Chondrocyte (in vitro differentiated cells): ENCODE measurements at regions not wholly inside any gene's neighbourhood (a gene's known extent, or its start where the extent isn't known, plus 50 kb on each side); places are given as distances from the start of the nearest gene placed in this dataset.
"Not testable (repeated sequence)": the region's sequence is repeated elsewhere in the genome, so short reads cannot be mapped to it uniquely, and the experiment has no call there.

Source experiments
- DNase-seq: peaks from one replicate; pipeline ENCODE4 v3.0.0; 2021; ENCODE audit warnings: mixed read lengths, low spot score
- H3K27ac Mint-ChIP-seq: one replicate; pipeline ENCODE4 v1.8.0; 2021; ENCODE audit warnings: mild to moderate bottlenecking, moderate library complexity, mixed read lengths; ENCODE audit not compliant: unreplicated experiment
- H3K27me3 Mint-ChIP-seq: 2 replicates; pipeline ENCODE4 v1.8.0; 2021; ENCODE audit warnings: low read depth, mixed read lengths
- H3K36me3 Mint-ChIP-seq: 2 replicates; pipeline ENCODE4 v1.8.0; 2021; ENCODE audit warnings: low read depth, mixed read lengths
- H3K4me1 Mint-ChIP-seq: 2 replicates; pipeline ENCODE4 v1.8.0; 2021; ENCODE audit warnings: low read depth, mild to moderate bottlenecking, mixed read lengths
- H3K4me3 Mint-ChIP-seq: one replicate; pipeline ENCODE4 v1.8.0; 2021; ENCODE audit warnings: mild to moderate bottlenecking, moderate library complexity, mixed read lengths; ENCODE audit not compliant: unreplicated experiment
- H3K9me3 Mint-ChIP-seq: 2 replicates; pipeline ENCODE4 v1.8.0; 2021; ENCODE audit warnings: low read depth, mixed read lengths
- CTCF ChIP-seq: fragments of 200-600 bp; sonication (generic); IDR thresholded peaks from 2 replicates; pipeline ENCODE4 v1.5.0; 2021; ENCODE audit warnings: antibody characterized with exemption, mild to moderate bottlenecking, moderate library complexity

GRCh38 chr21:28282833-28283232 lies 709.8 kb downstream of the LTN1 start:
- Mint-ChIP-seq H3K27ac (no peak overlapping the region), H3K9me3 (peaks cover 21% of the 10 kb centered on the region), H3K4me1 (peaks cover 10% of the 10 kb centered on the region), H3K36me3 (no peaks in the 10 kb centered on the region), H3K4me3 (no peak overlapping the region), H3K27me3 (no peaks in the 10 kb centered on the region)
- TF ChIP-seq CTCF = no peak
- DNase-seq = no peak

GRCh38 chr21:28281357-28281756 lies 711.3 kb downstream of the LTN1 start:
- not testable (repeated sequence) for H3K27ac Mint-ChIP-seq, H3K4me1 Mint-ChIP-seq, H3K36me3 Mint-ChIP-seq, DNase-seq, H3K27me3 Mint-ChIP-seq, H3K4me3 Mint-ChIP-seq
- peaks cover 23% of the 10 kb centered on the region for H3K9me3 Mint-ChIP-seq

- no peak for TF ChIP-seq CTCF
- DNase-seq = no peak
- Mint-ChIP-seq H3K36me3 (peaks cover 2% of the 10 kb centered on the region), H3K27ac (no peak overlapping the region), H3K27me3 (no peaks in the 10 kb centered on the region), H3K9me3 (peaks cover 16% of the 10 kb centered on the region), H3K4me3 (no peak overlapping the region), H3K4me1 (peaks cover 10% of the 10 kb centered on the region)
Measured at GRCh38 chr21:28280611-28281010, 712.1 kb downstream of the LTN1 start.

- peaks cover 2% of the 10 kb centered on the region for H3K36me3 Mint-ChIP-seq
- no peak overlapping the region for H3K27ac Mint-ChIP-seq
- TF ChIP-seq CTCF = no peak
- H3K4me1 Mint-ChIP-seq = peaks cover 2% of the 10 kb centered on the region
- no peak overlapping the region for H3K4me3 Mint-ChIP-seq
- H3K27me3 Mint-ChIP-seq = no peaks in the 10 kb centered on the region
- H3K9me3 Mint-ChIP-seq = peaks cover 6% of the 10 kb centered on the region
- no peak for DNase-seq
Measured at GRCh38 chr21:28277324-28277723, 715.4 kb downstream of the LTN1 start.

GRCh38 chr21:28272272-28272992 lies 720.2 kb downstream of the LTN1 start:
- no peak for DNase-seq
- H3K27ac Mint-ChIP-seq = no peak overlapping the region
- peaks cover 6% of the 10 kb centered on the region for H3K4me1 Mint-ChIP-seq
- H3K9me3 Mint-ChIP-seq = peaks cover 3% of the 10 kb centered on the region
- H3K36me3 Mint-ChIP-seq = peaks cover 2% of the 10 kb centered on the region
- no peak for TF ChIP-seq CTCF
- no peaks in the 10 kb centered on the region for H3K27me3 Mint-ChIP-seq
- H3K4me3 Mint-ChIP-seq = no peak overlapping the region

GRCh38 chr21:28269173-28269572 lies 723.5 kb downstream of the LTN1 start:
- Mint-ChIP-seq H3K4me1 (peaks cover 6% of the 10 kb centered on the region), H3K27ac (no peak overlapping the region)

More at GRCh38 chr21:28269173-28269572, 723.5 kb downstream of the LTN1 start:
- no peak overlapping the region for H3K4me3 Mint-ChIP-seq
- no peak for TF ChIP-seq CTCF
- no peak for DNase-seq
- H3K27me3 Mint-ChIP-seq = no peaks in the 10 kb centered on the region
- H3K36me3 Mint-ChIP-seq = no peaks in the 10 kb centered on the region
- H3K9me3 Mint-ChIP-seq = no peaks in the 10 kb centered on the region
